Thyroid gland (tissue), 4 donors: ENCODE measurements at regions not wholly inside any gene's neighbourhood (a gene's known extent, or its start where the extent isn't known, plus 50 kb on each side); places are given as distances from the start of the nearest gene placed in this dataset.
"Not testable (repeated sequence)": the region's sequence is repeated elsewhere in the genome, so short reads cannot be mapped to it uniquely, and the experiment has no call there.

Experiments used
- POLR2A ChIP-seq, 2 donors: fragments of 450-650 bp; IDR thresholded peaks; one replicate each; pipeline ENCODE4 v1.6.1; 2017; ENCODE audit warnings: antibody characterized with exemption in 2 of 2, mild to moderate bottlenecking in 2 of 2, moderate library complexity in 1 of 2
- TF ChIP-seq, protein P1 (sequence below), 6 experiments: fragments of 200-600 bp in 3 of 6; fragments of 450-650 bp in 3 of 6; sonication (generic) in 3 of 6; IDR thresholded peaks; one replicate each; pipeline ENCODE4 v1.5.1; 2016 to 2019; ENCODE audit warnings: antibody characterized with exemption in 6 of 6, mild to moderate bottlenecking in 2 of 6, inconsistent platforms in 1 of 6, moderate library complexity in 1 of 6

DNA sequence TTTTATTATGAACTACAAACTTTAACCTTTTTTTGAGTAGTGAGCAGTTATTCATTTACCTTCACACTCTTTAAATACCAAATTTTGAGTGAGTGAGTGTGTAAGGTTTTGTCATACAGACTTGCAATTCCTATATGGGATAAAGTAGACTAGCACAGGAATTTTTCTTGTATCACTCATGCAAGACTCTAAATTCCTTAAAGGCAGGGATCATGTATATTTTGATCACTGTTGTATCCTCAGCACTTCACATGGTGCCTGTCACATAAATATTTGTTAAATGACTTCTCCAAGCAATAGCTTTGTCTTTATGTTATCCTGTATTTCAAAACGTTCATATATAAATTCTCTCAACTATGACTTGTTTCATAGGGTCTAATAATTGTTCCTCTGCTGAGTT is 119.1 kb upstream of the NBPF19 start:
- TF ChIP-seq, protein P1, sequence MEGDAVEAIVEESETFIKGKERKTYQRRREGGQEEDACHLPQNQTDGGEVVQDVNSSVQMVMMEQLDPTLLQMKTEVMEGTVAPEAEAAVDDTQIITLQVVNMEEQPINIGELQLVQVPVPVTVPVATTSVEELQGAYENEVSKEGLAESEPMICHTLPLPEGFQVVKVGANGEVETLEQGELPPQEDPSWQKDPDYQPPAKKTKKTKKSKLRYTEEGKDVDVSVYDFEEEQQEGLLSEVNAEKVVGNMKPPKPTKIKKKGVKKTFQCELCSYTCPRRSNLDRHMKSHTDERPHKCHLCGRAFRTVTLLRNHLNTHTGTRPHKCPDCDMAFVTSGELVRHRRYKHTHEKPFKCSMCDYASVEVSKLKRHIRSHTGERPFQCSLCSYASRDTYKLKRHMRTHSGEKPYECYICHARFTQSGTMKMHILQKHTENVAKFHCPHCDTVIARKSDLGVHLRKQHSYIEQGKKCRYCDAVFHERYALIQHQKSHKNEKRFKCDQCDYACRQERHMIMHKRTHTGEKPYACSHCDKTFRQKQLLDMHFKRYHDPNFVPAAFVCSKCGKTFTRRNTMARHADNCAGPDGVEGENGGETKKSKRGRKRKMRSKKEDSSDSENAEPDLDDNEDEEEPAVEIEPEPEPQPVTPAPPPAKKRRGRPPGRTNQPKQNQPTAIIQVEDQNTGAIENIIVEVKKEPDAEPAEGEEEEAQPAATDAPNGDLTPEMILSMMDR (IDR thresholded peaks at IDR 0.05) = not testable (repeated sequence)
- TF ChIP-seq POLR2A (IDR thresholded peaks at IDR 0.05) = not testable (repeated sequence)
